ENCODE measurements at regions not wholly inside any gene's neighbourhood (a gene's known extent, or its start where the extent isn't known, plus 50 kb on each side); places are given as distances from the start of the nearest gene placed in this dataset.

DNA sequence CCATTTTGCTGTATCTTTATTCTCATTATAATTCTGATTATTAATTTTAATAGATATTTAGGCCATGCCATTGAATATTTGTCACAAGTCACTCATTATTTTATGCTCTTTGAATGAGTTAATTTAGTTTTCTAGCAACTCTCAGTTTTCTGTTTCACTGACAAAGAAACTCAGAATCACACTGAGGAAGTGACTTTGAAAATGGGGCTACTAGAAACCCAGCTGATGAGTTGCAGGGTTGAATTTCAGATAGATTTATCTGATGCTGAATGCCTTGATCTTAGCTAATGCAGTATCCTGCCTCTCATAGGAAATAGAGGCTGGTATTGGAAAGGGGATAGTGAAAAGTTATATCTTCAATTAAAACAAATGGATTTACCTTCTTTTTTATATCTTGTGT, 67.4 kb upstream of the PLA2G4A start:
- dilution Hi-C loops (cut with HindIII; ENCODE audit: low sequenced_read_pairs, unreplicated experiment), result no loop called here
- H3K36me3 ChIP-seq (ENCODE audit: control insufficient read depth, insufficient read depth, low read length), result no peaks in the 10 kb centered on the region
- intact Hi-C loops (cut with micrococcal nuclease), result no loop called here
- no peak overlapping the region for H3K56ac ChIP-seq (ENCODE audit: extremely low read depth, insufficient read depth, low read length)
- H4K5ac ChIP-seq (ENCODE audit: low read depth, low read length), result no peak overlapping the region
- no peak overlapping the region for H3K9ac ChIP-seq (ENCODE audit: low read depth, low read length)
- TF ChIP-seq FOS (IDR thresholded peaks at IDR 0.05; ENCODE audit: low read depth, low read length) (no peak), USF2 (IDR thresholded peaks at IDR 0.05; ENCODE audit: low read depth, low read length) (no peak)
- TF ChIP-seq, protein P1, sequence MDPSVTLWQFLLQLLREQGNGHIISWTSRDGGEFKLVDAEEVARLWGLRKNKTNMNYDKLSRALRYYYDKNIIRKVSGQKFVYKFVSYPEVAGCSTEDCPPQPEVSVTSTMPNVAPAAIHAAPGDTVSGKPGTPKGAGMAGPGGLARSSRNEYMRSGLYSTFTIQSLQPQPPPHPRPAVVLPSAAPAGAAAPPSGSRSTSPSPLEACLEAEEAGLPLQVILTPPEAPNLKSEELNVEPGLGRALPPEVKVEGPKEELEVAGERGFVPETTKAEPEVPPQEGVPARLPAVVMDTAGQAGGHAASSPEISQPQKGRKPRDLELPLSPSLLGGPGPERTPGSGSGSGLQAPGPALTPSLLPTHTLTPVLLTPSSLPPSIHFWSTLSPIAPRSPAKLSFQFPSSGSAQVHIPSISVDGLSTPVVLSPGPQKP (IDR thresholded peaks at IDR 0.05; ENCODE audit: borderline replicate concordance, low read depth, low read length), result no peak
- no peak overlapping the region for H3K27ac ChIP-seq (ENCODE audit: insufficient read depth, low read length)
- DNase-seq (no peak), ATAC-seq (ENCODE audit: low read depth) (no peak)
- H3K4me1 ChIP-seq (ENCODE audit: control insufficient read depth, insufficient read depth, low read length), result no peaks in the 10 kb centered on the region
- no peak overlapping the region for H2BK120ac ChIP-seq (ENCODE audit: low read depth, low read length)
- H2AFZ ChIP-seq (replicated peaks; ENCODE audit: low read length, poor library complexity), result no peak overlapping the region
- POLR2A ChIA-PET (ENCODE audit: unreplicated experiment), result no interaction called here
- H2BK5ac ChIP-seq (ENCODE audit: low read depth, low read length, poor library complexity, severe bottlenecking), result no peak overlapping the region
- BruUV-seq (replicated peaks), result no TSS peak
- no peak overlapping the region for H3K4me3 ChIP-seq (ENCODE audit: insufficient read depth, low read depth, low read length)
- H2BK20ac ChIP-seq (ENCODE audit: low read depth, low read length), result no peak overlapping the region
- no peaks in the 10 kb centered on the region; the same call in 1 of the 2 replicates for H3K9me1 ChIP-seq (ENCODE audit: insufficient read depth, low read length)
- no peaks in the 10 kb centered on the region for H3K9me3 ChIP-seq (ENCODE audit: control insufficient read depth, insufficient read depth, low read length)
- no peak overlapping the region for H3K4me2 ChIP-seq (ENCODE audit: low read depth, low read length)
- no peak overlapping the region for H2AK5ac ChIP-seq (ENCODE audit: low read depth, low read length)
- no peak overlapping the region for H3K14ac ChIP-seq (replicated peaks; ENCODE audit: low read depth, low read length)
- no peak overlapping the region for H3K23ac ChIP-seq (ENCODE audit: low read depth, low read length)
- CTCF ChIA-PET, result no interaction called here
- no peaks in the 10 kb centered on the region; the same call in 1 of the 2 replicates for H4K20me1 ChIP-seq (ENCODE audit: insufficient read depth, low read length)
- peaks cover 11% of the 10 kb centered on the region; the same call in 1 of the 2 replicates for H3K27me3 ChIP-seq (ENCODE audit: control insufficient read depth, insufficient read depth, low read length)
- H2AK9ac ChIP-seq (replicated peaks; ENCODE audit: low read depth, low read length, poor library complexity), result no peak overlapping the region
- no peak overlapping the region for H3K18ac ChIP-seq (ENCODE audit: low read depth, low read length)
- no peaks in the 10 kb centered on the region for H3K79me1 ChIP-seq (ENCODE audit: low read depth in 1 of 2, low read length in 2 of 2)
- H2BK15ac ChIP-seq (ENCODE audit: low read depth, low read length), result no peak overlapping the region
- in situ Hi-C loops (cut with MboI; ENCODE audit: low sequenced_read_pairs), result no loop called here
- no peak overlapping the region for H4K91ac ChIP-seq (ENCODE audit: insufficient read depth, low read depth, low read length)
- no peak overlapping the region for H4K8ac ChIP-seq (ENCODE audit: low read depth in 2 of 2, low read length in 2 of 2)
- H3K4ac ChIP-seq (ENCODE audit: low read depth, low read length), result no peak overlapping the region
